Muscle layer of colon (tissue), 2 donors: ENCODE measurements at regions not wholly inside any gene's neighbourhood (a gene's known extent, or its start where the extent isn't known, plus 50 kb on each side); places are given as distances from the start of the nearest gene placed in this dataset.

Experiments
- H3K27ac ChIP-seq: one replicate; pipeline ENCODE4 v1.7.0; 2013; ENCODE audit warnings: low read depth, mild to moderate bottlenecking, low read length, moderate library complexity
- H3K27me3 ChIP-seq, 2 donors: one replicate each; pipeline ENCODE4 v1.7.0; 2013; ENCODE audit warnings: low read length in 2 of 2, mild to moderate bottlenecking in 2 of 2; ENCODE audit not compliant: insufficient read depth in 2 of 2, control insufficient read depth in 1 of 2
- H3K36me3 ChIP-seq: one replicate; pipeline ENCODE4 v1.7.0; 2013; ENCODE audit warnings: mild to moderate bottlenecking, low read length; ENCODE audit not compliant: insufficient read depth
- H3K4me1 ChIP-seq: one replicate; pipeline ENCODE4 v1.7.0; 2013; ENCODE audit warnings: mild to moderate bottlenecking, low read length; ENCODE audit not compliant: insufficient read depth
- H3K4me3 ChIP-seq, 2 donors: one replicate each; pipeline ENCODE4 v1.7.0; 2013; ENCODE audit warnings: low read length in 2 of 2, low read depth in 1 of 2, mild to moderate bottlenecking in 1 of 2, moderate library complexity in 1 of 2
- H3K9ac ChIP-seq: one replicate; pipeline ENCODE4 v1.7.0; 2013; ENCODE audit warnings: low read length
- H3K9me3 ChIP-seq: one replicate; pipeline ENCODE4 v1.7.0; 2013; ENCODE audit warnings: mild to moderate bottlenecking, low read length
- donor health status: abdominal sarcoma.
- donor health status: Adenocarcinoma of cecum.

GRCh38 chr4:14087921-14088320 is 460.4 kb upstream of the BOD1L1 start:
- H3K27ac ChIP-seq = no peak overlapping the region
- no peaks in the 10 kb centered on the region for H3K36me3 ChIP-seq
- H3K4me1 ChIP-seq = no peaks in the 10 kb centered on the region
- no peak overlapping the region for H3K4me3 ChIP-seq
- no peak overlapping the region for H3K9ac ChIP-seq
- no peaks in the 10 kb centered on the region for H3K27me3 ChIP-seq
- no peaks in the 10 kb centered on the region for H3K9me3 ChIP-seq

GRCh38 chr4:14091531-14091930 is 464.0 kb upstream of the BOD1L1 start:
- Histone ChIP-seq H3K4me3 (no peak overlapping the region), H3K9me3 (no peaks in the 10 kb centered on the region), H3K27me3 (no peaks in the 10 kb centered on the region), H3K36me3 (no peaks in the 10 kb centered on the region), H3K4me1 (no peaks in the 10 kb centered on the region), H3K9ac (no peak overlapping the region), H3K27ac (no peak overlapping the region)

- H3K27ac ChIP-seq = no peak overlapping the region
- no peaks in the 10 kb centered on the region for H3K4me1 ChIP-seq
- no peaks in the 10 kb centered on the region for H3K27me3 ChIP-seq
- no peak overlapping the region for H3K4me3 ChIP-seq
- H3K36me3 ChIP-seq = no peaks in the 10 kb centered on the region
- H3K9me3 ChIP-seq = no peaks in the 10 kb centered on the region
- no peak overlapping the region for H3K9ac ChIP-seq
These were observed 464.4 kb upstream of the BOD1L1 start for GRCh38 chr4:14091966-14092365.

- Histone ChIP-seq H3K4me3 (no peak overlapping the region), H3K9me3 (no peaks in the 10 kb centered on the region), H3K27ac (no peak overlapping the region), H3K9ac (no peak overlapping the region), H3K36me3 (no peaks in the 10 kb centered on the region), H3K27me3 (no peaks in the 10 kb centered on the region), H3K4me1 (no peaks in the 10 kb centered on the region)
These were observed 465.2 kb upstream of the BOD1L1 start for GRCh38 chr4:14092741-14093140.

GRCh38 chr4:14095831-14096230 is 468.3 kb upstream of the BOD1L1 start:
- Histone ChIP-seq H3K27me3 (no peaks in the 10 kb centered on the region), H3K36me3 (no peaks in the 10 kb centered on the region), H3K9ac (no peak overlapping the region), H3K4me3 (no peak overlapping the region), H3K9me3 (no peaks in the 10 kb centered on the region), H3K27ac (no peak overlapping the region), H3K4me1 (no peaks in the 10 kb centered on the region)

- H3K9ac ChIP-seq = no peak overlapping the region
- no peaks in the 10 kb centered on the region for H3K9me3 ChIP-seq
- no peaks in the 10 kb centered on the region for H3K4me1 ChIP-seq
- no peak overlapping the region for H3K27ac ChIP-seq
- H3K36me3 ChIP-seq = no peaks in the 10 kb centered on the region
- no peak overlapping the region for H3K4me3 ChIP-seq
- H3K27me3 ChIP-seq = no peaks in the 10 kb centered on the region
These were observed 469.0 kb upstream of the BOD1L1 start for GRCh38 chr4:14096396-14096965.

- H3K27me3 ChIP-seq = no peaks in the 10 kb centered on the region
- no peaks in the 10 kb centered on the region for H3K9me3 ChIP-seq
- H3K27ac ChIP-seq = no peak overlapping the region
- H3K9ac ChIP-seq = no peak overlapping the region
- no peaks in the 10 kb centered on the region for H3K4me1 ChIP-seq
- no peak overlapping the region for H3K4me3 ChIP-seq
- H3K36me3 ChIP-seq = no peaks in the 10 kb centered on the region
These were observed 472.8 kb upstream of the BOD1L1 start for GRCh38 chr4:14100349-14100748.

- no peak overlapping the region for H3K9ac ChIP-seq
- no peak overlapping the region for H3K27ac ChIP-seq
- H3K4me3 ChIP-seq = no peak overlapping the region
- H3K4me1 ChIP-seq = no peaks in the 10 kb centered on the region
- no peaks in the 10 kb centered on the region for H3K36me3 ChIP-seq
- no peaks in the 10 kb centered on the region for H3K27me3 ChIP-seq
- no peaks in the 10 kb centered on the region for H3K9me3 ChIP-seq
These were observed 482.9 kb upstream of the BOD1L1 start for GRCh38 chr4:14110407-14110806.

GRCh38 chr4:14111730-14112181 is 484.2 kb upstream of the BOD1L1 start:
- Histone ChIP-seq H3K4me3 (no peak overlapping the region), H3K36me3 (no peaks in the 10 kb centered on the region), H3K9ac (no peak overlapping the region), H3K27ac (no peak overlapping the region), H3K27me3 (no peaks in the 10 kb centered on the region), H3K4me1 (no peaks in the 10 kb centered on the region), H3K9me3 (no peaks in the 10 kb centered on the region)

GRCh38 chr4:14115106-14115505 is 487.6 kb upstream of the BOD1L1 start:
- Histone ChIP-seq H3K36me3 (no peaks in the 10 kb centered on the region), H3K4me3 (no peak overlapping the region), H3K27ac (no peak overlapping the region), H3K9ac (no peak overlapping the region), H3K27me3 (no peaks in the 10 kb centered on the region), H3K9me3 (no peaks in the 10 kb centered on the region), H3K4me1 (no peaks in the 10 kb centered on the region)

- H3K4me1 ChIP-seq = no peaks in the 10 kb centered on the region
- H3K9ac ChIP-seq = no peak overlapping the region
- no peak overlapping the region for H3K4me3 ChIP-seq
- no peaks in the 10 kb centered on the region for H3K9me3 ChIP-seq
- H3K27me3 ChIP-seq = no peaks in the 10 kb centered on the region
- H3K36me3 ChIP-seq = no peaks in the 10 kb centered on the region
- H3K27ac ChIP-seq = no peak overlapping the region
These were observed 490.2 kb upstream of the BOD1L1 start for GRCh38 chr4:14117575-14118238.

GRCh38 chr4:14124816-14125215 is 497.3 kb upstream of the BOD1L1 start:
- no peak overlapping the region for H3K27ac ChIP-seq
- no peaks in the 10 kb centered on the region for H3K4me1 ChIP-seq
- H3K27me3 ChIP-seq = no peaks in the 10 kb centered on the region
- no peak overlapping the region for H3K4me3 ChIP-seq
- H3K36me3 ChIP-seq = no peaks in the 10 kb centered on the region
- H3K9me3 ChIP-seq = no peaks in the 10 kb centered on the region
- no peak overlapping the region for H3K9ac ChIP-seq
